Lower leg skin (tissue), 3 donors: ENCODE measurements at regions not wholly inside any gene's neighbourhood (a gene's known extent, or its start where the extent isn't known, plus 50 kb on each side); places are given as distances from the start of the nearest gene placed in this dataset.

Experiments
- POLR2A ChIP-seq, 2 donors: fragments of 450-650 bp; IDR thresholded peaks; one replicate each; pipeline ENCODE4 v1.6.1; 2016 to 2017; ENCODE audit warnings: antibody characterized with exemption in 2 of 2, mild to moderate bottlenecking in 1 of 2, moderate library complexity in 1 of 2
- TF ChIP-seq, protein P1 (sequence below), 3 donors: fragments of 450-650 bp; IDR thresholded peaks; one replicate each; pipeline ENCODE4 v1.5.1; 2016; ENCODE audit warnings: antibody characterized with exemption in 3 of 3, mild to moderate bottlenecking in 3 of 3, moderate library complexity in 2 of 3

GRCh38 chr2:239685556-239685955, 284.7 kb upstream of the HDAC4 start:
- TF ChIP-seq, protein P1, sequence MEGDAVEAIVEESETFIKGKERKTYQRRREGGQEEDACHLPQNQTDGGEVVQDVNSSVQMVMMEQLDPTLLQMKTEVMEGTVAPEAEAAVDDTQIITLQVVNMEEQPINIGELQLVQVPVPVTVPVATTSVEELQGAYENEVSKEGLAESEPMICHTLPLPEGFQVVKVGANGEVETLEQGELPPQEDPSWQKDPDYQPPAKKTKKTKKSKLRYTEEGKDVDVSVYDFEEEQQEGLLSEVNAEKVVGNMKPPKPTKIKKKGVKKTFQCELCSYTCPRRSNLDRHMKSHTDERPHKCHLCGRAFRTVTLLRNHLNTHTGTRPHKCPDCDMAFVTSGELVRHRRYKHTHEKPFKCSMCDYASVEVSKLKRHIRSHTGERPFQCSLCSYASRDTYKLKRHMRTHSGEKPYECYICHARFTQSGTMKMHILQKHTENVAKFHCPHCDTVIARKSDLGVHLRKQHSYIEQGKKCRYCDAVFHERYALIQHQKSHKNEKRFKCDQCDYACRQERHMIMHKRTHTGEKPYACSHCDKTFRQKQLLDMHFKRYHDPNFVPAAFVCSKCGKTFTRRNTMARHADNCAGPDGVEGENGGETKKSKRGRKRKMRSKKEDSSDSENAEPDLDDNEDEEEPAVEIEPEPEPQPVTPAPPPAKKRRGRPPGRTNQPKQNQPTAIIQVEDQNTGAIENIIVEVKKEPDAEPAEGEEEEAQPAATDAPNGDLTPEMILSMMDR (IDR thresholded peaks at IDR 0.05), result no peak
- TF ChIP-seq POLR2A (IDR thresholded peaks at IDR 0.05), result no peak
